Gastrocnemius medialis (tissue), 4 donors: ENCODE measurements at regions not wholly inside any gene's neighbourhood (a gene's known extent, or its start where the extent isn't known, plus 50 kb on each side); places are given as distances from the start of the nearest gene placed in this dataset.

Experiments used
- ATAC-seq, 2 donors: fragments of 150-250 bp; one replicate each; pipeline ENCODE4 v1.9.1; 2016
- DNase-seq, 2 donors: peaks; one replicate each; pipeline ENCODE4 v3.0.0-alpha.2; 2019
- H3K27ac ChIP-seq, 4 donors: fragments of 200-600 bp; sonication (generic); 1 replicate in 1 of 4; 2 replicates in 3 of 4; pipeline ENCODE4 v1.5.1; 2016 to 2018; ENCODE audit warnings: mild to moderate bottlenecking in 2 of 4, moderate library complexity in 1 of 4
- H3K27me3 ChIP-seq, 3 donors: fragments of 200-600 bp; sonication (generic) in 2 of 3; 1 replicate in 1 of 3; 2 replicates in 2 of 3; pipeline versions ENCODE4 v1.5.1 to v1.6.0; 2016 to 2019; ENCODE audit warnings: mild to moderate bottlenecking in 1 of 3, moderate library complexity in 1 of 3
- H3K36me3 ChIP-seq, 2 donors: fragments of 200-600 bp; sonication (generic) in 1 of 2; one replicate each; pipeline ENCODE4 v1.5.1; 2017 to 2018
- H3K4me1 ChIP-seq, 2 donors: fragments of 200-600 bp; sonication (generic) in 1 of 2; one replicate each; pipeline ENCODE4 v1.5.1; 2016 to 2017; ENCODE audit warnings: mild to moderate bottlenecking in 2 of 2
- H3K4me3 ChIP-seq, 4 donors: fragments of 200-600 bp; sonication (generic) in 3 of 4; 1 replicate in 1 of 4; 2 replicates in 3 of 4; pipeline ENCODE4 v1.5.1; 2016 to 2019; ENCODE audit warnings: mild to moderate bottlenecking in 2 of 4
- H3K9me3 ChIP-seq, 3 donors: fragments of 200-600 bp; sonication (generic) in 2 of 3; 1 replicate in 1 of 3; 2 replicates in 2 of 3; pipeline ENCODE4 v1.5.1; 2016 to 2019
- POLR2A ChIP-seq, 2 donors: fragments of 450-650 bp; IDR thresholded peaks; one replicate each; pipeline ENCODE4 v1.6.1; 2017; ENCODE audit warnings: antibody characterized with exemption in 2 of 2, mild to moderate bottlenecking in 2 of 2, moderate library complexity in 2 of 2
- in situ Hi-C, 4 donors: fragments of 200-750 bp; cut with MboI; loops; one replicate each; pipeline versions ENCODE4 v1.15.0 to v1.8.0; 2017; ENCODE audit warnings: low sequenced_read_pairs in 4 of 4
- intact Hi-C: fragments of 100-400 bp; cut with DNase I; formaldehyde crosslinking; loops from one replicate; pipeline ENCODE4 v1.15.1; 2023; ENCODE audit warnings: low total_unique reads
- TF ChIP-seq, protein P1 (sequence below), 5 experiments: fragments of 450-650 bp in 3 of 5; fragments of 200-600 bp in 2 of 5; sonication (generic) in 2 of 5; IDR thresholded peaks in 4 of 5; conservative IDR thresholded peaks in 1 of 5; 1 replicate in 4 of 5; 2 replicates in 1 of 5; pipeline ENCODE4 v1.5.1; 2016 to 2019; ENCODE audit warnings: antibody characterized with exemption in 5 of 5, mild to moderate bottlenecking in 3 of 5, moderate library complexity in 3 of 5

DNA sequence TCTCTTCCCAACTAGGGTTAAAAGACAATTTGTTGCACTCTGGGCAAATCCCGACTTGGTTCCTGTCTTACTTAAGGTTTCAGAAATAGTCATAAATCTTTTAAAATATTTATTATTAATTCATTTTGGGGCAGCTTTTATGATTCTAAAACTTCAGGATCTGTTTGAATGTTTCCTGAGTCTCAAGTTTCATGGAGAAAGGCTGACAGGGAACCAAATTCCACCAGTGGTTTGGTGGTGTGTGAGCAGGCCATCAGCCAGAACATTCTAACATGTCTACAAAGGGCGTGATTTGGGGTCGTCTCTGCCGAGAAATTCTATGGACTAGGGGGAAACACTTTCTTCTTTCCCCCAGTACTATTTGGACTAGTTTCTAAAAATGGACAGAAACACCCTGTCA, 366.4 kb downstream of the ZNF521 start:
- peak overlapping the region; percentile 82 to 88 (median 86) for H3K27ac ChIP-seq

DNA sequence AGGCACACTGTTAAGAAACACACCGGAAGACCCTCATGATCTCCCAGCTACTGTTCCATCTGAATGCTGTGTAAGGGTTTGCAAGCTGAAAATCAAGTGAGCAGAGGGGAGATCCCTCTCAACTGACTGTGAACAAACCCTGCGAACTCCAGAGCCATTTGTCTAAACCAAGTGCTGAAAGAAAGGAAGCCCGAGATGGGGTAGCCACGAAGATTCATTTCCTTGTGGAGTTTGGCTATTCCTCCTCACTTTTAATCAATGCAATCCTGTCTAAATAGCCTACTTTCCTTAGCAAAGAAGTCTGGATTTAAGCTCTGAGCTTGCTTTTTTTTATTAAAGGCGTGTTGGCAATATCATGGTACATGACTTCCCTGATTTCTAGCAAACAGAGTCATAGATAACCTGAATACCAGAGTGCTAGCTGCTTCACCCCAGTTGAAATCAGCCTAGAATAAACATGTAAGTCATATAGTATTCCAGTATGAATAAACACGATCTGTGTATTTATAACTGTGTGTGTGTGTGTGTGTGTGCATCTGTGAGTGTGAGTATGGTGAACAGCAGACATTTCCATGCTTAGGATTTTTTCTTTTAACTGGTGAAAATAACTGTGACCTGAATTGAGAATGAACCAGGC, 365.2 kb downstream of the ZNF521 start:
- Histone ChIP-seq H3K4me1 (peaks cover 57 to 58% of the 10 kb centered on the region in 2 donors), H3K4me3 (peak overlapping the region; percentile 45 to 59 (median 48)), H3K27me3 (no peaks in the 10 kb centered on the region), H3K36me3 (no peaks in the 10 kb centered on the region), H3K9me3 (no peaks in the 10 kb centered on the region), H3K27ac (peak overlapping the region; percentile 82 to 88 (median 86))
- DNase-seq (no peak), ATAC-seq (peak in 1 of 2 donors; percentile 11)
- intact Hi-C loops (loop anchor here (2.0 to 10.0 kb wide), 8 partner anchors 18 to 789 kb away; partner anchors contain the start of gene ZNF521), in situ Hi-C loops (loop anchor here in 1 of 4 donors (25.0 kb wide), 1 partner anchor 351 kb away; no protein-coding TSS in a partner anchor)
- no peak for TF ChIP-seq POLR2A (IDR thresholded peaks at IDR 0.05)
- TF ChIP-seq, protein P1, sequence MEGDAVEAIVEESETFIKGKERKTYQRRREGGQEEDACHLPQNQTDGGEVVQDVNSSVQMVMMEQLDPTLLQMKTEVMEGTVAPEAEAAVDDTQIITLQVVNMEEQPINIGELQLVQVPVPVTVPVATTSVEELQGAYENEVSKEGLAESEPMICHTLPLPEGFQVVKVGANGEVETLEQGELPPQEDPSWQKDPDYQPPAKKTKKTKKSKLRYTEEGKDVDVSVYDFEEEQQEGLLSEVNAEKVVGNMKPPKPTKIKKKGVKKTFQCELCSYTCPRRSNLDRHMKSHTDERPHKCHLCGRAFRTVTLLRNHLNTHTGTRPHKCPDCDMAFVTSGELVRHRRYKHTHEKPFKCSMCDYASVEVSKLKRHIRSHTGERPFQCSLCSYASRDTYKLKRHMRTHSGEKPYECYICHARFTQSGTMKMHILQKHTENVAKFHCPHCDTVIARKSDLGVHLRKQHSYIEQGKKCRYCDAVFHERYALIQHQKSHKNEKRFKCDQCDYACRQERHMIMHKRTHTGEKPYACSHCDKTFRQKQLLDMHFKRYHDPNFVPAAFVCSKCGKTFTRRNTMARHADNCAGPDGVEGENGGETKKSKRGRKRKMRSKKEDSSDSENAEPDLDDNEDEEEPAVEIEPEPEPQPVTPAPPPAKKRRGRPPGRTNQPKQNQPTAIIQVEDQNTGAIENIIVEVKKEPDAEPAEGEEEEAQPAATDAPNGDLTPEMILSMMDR (IDR thresholded peaks at IDR 0.05 in 4 of 5, conservative IDR thresholded peaks at IDR 0.05 in 1 of 5) = no peak

More for the DNA sequence above, 366.4 kb downstream of the ZNF521 start:
- in situ Hi-C loops = loop anchor here in 1 of 4 donors (25.0 kb wide), 1 partner anchor 352 kb away; no protein-coding TSS in a partner anchor
- H3K4me1 ChIP-seq = peaks cover 46 to 47% of the 10 kb centered on the region in 2 donors
- H3K9me3 ChIP-seq = no peaks in the 10 kb centered on the region
- TF ChIP-seq, protein P1 (IDR thresholded peaks at IDR 0.05 in 4 of 5, conservative IDR thresholded peaks at IDR 0.05 in 1 of 5) = no peak
- no peak for TF ChIP-seq POLR2A (IDR thresholded peaks at IDR 0.05)
- intact Hi-C loops = loop anchor here (5.0 to 10.0 kb wide), 6 partner anchors 247 to 788 kb away; partner anchors contain the start of gene ZNF521
- H3K4me3 ChIP-seq = peak overlapping the region; percentile 17 to 59 (median 47)
- H3K27me3 ChIP-seq = no peaks in the 10 kb centered on the region
- no peaks in the 10 kb centered on the region for H3K36me3 ChIP-seq
- DNase-seq (no peak), ATAC-seq (no peak)

DNA sequence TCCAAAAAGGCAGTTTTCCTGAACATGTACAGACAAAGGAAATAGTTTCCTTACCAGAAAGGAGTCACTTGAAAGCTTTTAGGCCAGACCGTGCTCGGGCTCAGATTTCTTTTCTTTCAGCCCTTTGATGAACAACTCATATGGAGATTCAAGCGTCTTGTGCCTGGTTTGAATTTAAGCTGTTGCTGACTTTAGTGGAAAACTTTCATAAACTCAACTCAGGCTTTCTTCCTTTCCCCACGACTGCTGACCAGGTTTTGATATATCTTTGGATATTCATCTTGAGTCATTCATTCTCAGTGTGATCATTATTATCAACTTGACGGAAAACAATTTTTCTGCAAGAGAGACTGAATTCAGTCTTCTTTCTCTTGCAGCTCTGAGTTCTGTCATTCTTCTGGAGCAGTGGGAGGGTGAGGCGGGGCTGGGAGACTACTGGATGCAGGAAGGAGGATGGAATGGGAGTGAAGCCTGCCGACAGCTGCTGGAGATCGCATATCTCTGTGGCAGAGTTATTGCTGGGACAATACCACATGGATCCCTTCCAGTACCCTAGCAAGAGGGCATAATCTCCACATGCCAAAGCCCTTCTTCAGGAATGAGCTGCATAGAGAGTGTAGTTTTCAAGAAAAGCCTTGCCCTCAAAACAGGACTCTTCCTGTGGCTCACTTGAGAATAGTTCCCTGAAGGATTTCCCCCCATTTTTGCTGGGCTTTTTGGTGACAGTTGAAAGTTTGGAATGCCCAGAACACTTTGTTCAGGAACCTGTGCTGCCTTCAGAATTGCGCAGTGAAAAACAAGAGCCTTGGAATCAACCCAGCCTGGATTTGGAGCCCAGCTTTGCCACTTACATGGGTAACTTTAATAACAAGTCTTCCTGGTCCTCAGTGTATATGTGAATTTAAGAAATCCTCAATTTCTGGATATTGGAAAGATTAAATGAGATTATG, 364.4 kb downstream of the ZNF521 start:
- no peaks in the 10 kb centered on the region for H3K9me3 ChIP-seq
- H3K4me3 ChIP-seq = peak overlapping the region; percentile 45 to 59 (median 48)
- TF ChIP-seq, protein P1 (IDR thresholded peaks at IDR 0.05 in 4 of 5, conservative IDR thresholded peaks at IDR 0.05 in 1 of 5) = no peak
- TF ChIP-seq POLR2A (IDR thresholded peaks at IDR 0.05) = peak; percentile 25 to 47
- in situ Hi-C loops = loop anchor here in 1 of 4 donors (25.0 kb wide), 1 partner anchor 350 kb away; no protein-coding TSS in a partner anchor
- H3K27ac ChIP-seq = peak overlapping the region; percentile 82 to 88 (median 86)
- ATAC-seq = peak; percentile 81 to 84
- intact Hi-C loops = loop anchor here (2.0 to 10.0 kb wide), 8 partner anchors 17 to 790 kb away; partner anchors contain the start of gene ZNF521
- peaks cover 61 to 62% of the 10 kb centered on the region in 2 donors for H3K4me1 ChIP-seq
- no peaks in the 10 kb centered on the region for H3K36me3 ChIP-seq
- no peaks in the 10 kb centered on the region for H3K27me3 ChIP-seq
- peak; percentile 82 to 91 for DNase-seq

DNA sequence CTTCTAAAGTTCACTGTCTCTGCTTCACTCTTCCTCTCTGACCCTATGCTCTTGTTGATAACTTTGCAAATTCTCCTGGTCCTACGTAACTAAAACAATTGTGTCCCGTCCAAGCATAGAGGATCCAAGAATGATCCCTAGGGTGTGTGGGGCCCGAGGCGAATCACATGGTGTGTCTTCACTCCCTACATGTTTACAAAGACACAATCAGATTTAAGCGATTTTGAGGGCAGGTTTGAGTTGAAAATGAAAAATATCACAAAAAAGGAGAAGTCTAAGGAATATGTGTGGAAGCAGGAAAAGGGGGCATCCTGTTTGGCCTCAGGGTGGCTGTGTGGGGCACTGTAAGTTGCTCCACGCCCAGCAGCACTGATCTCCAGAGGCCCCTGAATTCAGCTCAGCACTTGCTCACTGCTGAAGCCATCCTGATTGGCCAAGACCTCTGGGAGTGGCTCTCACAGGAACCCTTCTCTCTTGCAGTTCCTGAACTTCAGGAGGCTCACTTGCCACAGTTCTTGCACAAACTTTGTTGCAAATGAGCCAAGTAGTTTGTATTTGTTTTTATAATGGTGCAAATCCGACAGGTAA, 363.6 kb downstream of the ZNF521 start:
- ATAC-seq = peak; percentile 79 to 84
- peak; percentile 87 to 92 for DNase-seq
- H3K4me1 ChIP-seq = peaks cover 57 to 62% of the 10 kb centered on the region in 2 donors
- peak overlapping the region; percentile 82 to 88 (median 86) for H3K27ac ChIP-seq
- in situ Hi-C loops (loop anchor here in 1 of 4 donors (25.0 kb wide), 1 partner anchor 349 kb away; no protein-coding TSS in a partner anchor), intact Hi-C loops (loop anchor here (5.0 to 10.0 kb wide), 6 partner anchors 244 to 791 kb away; partner anchors contain the start of gene ZNF521)
- H3K36me3 ChIP-seq = no peaks in the 10 kb centered on the region
- TF ChIP-seq POLR2A (IDR thresholded peaks at IDR 0.05) = peak in 1 of 2 donors; percentile 12
- TF ChIP-seq, protein P1 (IDR thresholded peaks at IDR 0.05 in 4 of 5, conservative IDR thresholded peaks at IDR 0.05 in 1 of 5) = no peak
- peak overlapping the region; percentile 45 to 59 (median 48) for H3K4me3 ChIP-seq
- no peaks in the 10 kb centered on the region for H3K9me3 ChIP-seq
- H3K27me3 ChIP-seq = no peaks in the 10 kb centered on the region
